Epithelial cell of esophagus (primary cell): ENCODE measurements at regions not wholly inside any gene's neighbourhood (a gene's known extent, or its start where the extent isn't known, plus 50 kb on each side); places are given as distances from the start of the nearest gene placed in this dataset.
"Not testable (repeated sequence)": the region's sequence is repeated elsewhere in the genome, so short reads cannot be mapped to it uniquely, and the experiment has no call there.

Source experiments
- DNase-seq: peaks from one replicate; pipeline ENCODE4 v3.0.0; 2010; ENCODE audit warnings: low read depth
- H3K4me3 ChIP-seq: 2 replicates; pipeline ENCODE4 v1.5.1; 2011; ENCODE audit warnings: mild to moderate bottlenecking, low read length, control low read depth
- TF ChIP-seq, protein P1 (sequence below): IDR thresholded peaks from 2 replicates; pipeline ENCODE4 v1.5.1; 2011; ENCODE audit warnings: low read depth, mild to moderate bottlenecking, low read length, control low read depth, inconsistent platforms; ENCODE audit not compliant: insufficient read depth; ENCODE audit errors: missing control alignments

DNA sequence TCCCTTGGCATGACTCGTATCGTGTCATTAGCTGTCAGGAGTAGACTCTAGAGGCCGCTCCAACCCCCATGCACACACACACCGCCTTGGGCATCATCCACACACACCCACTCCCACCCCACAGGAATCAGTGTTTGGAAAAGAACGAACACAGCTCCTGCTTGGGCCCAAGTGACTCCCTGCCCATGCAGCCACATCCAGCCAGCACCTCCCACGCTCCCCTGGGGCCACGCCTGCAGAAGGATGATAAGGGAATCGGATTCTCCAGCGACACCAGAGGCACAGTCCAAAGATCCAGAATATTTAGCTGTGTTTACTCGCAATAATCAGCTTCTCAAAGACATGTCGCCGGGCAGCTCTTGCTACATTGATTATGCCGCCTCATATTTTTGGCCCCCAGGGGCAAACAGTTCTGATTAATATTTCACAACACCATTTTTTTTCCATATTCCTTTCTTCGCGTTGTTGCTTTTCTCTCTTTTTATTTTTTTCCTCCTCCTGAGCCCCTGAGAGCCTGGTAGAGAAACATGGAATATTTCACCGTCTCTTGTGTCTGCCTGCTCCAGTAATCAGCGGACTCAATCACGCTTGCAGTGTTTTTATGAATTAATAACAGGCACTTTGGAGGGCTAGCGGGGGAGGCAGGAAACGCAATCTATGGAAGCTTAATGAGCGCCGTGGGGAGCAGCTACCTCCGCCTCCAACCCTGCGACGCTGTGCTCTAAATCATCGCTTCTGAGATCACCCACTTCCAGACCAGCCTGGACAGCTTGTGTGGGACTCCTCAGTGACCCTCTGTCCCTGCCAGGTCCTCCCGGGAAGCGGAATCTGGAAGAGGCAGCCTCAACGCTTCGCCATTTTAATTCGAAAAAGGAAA, 221.4 kb downstream of the TLE3 start:
- TF ChIP-seq, protein P1, sequence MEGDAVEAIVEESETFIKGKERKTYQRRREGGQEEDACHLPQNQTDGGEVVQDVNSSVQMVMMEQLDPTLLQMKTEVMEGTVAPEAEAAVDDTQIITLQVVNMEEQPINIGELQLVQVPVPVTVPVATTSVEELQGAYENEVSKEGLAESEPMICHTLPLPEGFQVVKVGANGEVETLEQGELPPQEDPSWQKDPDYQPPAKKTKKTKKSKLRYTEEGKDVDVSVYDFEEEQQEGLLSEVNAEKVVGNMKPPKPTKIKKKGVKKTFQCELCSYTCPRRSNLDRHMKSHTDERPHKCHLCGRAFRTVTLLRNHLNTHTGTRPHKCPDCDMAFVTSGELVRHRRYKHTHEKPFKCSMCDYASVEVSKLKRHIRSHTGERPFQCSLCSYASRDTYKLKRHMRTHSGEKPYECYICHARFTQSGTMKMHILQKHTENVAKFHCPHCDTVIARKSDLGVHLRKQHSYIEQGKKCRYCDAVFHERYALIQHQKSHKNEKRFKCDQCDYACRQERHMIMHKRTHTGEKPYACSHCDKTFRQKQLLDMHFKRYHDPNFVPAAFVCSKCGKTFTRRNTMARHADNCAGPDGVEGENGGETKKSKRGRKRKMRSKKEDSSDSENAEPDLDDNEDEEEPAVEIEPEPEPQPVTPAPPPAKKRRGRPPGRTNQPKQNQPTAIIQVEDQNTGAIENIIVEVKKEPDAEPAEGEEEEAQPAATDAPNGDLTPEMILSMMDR = no peak
- H3K4me3 ChIP-seq = no peak overlapping the region
- DNase-seq = no peak

DNA sequence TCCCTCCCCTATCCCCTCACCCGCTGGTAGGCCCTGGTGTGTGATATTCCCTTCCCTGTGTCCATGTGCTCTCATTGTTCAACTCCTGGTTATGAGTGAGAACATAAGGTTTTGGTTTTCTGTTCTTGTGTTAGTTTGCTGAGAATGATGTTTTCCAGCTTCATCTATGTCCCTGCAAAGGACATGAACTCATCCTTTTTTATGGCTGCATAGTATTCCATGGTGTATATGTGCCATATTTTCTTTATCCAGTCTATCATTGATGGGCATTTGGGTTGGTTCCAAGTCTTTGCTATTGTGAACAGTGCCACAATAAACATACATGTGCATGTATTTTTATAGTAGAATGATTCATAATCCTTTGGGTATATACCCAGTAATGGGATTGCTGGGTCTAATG, 217.8 kb downstream of the TLE3 start:
- not testable (repeated sequence) for DNase-seq, H3K4me3 ChIP-seq

DNA sequence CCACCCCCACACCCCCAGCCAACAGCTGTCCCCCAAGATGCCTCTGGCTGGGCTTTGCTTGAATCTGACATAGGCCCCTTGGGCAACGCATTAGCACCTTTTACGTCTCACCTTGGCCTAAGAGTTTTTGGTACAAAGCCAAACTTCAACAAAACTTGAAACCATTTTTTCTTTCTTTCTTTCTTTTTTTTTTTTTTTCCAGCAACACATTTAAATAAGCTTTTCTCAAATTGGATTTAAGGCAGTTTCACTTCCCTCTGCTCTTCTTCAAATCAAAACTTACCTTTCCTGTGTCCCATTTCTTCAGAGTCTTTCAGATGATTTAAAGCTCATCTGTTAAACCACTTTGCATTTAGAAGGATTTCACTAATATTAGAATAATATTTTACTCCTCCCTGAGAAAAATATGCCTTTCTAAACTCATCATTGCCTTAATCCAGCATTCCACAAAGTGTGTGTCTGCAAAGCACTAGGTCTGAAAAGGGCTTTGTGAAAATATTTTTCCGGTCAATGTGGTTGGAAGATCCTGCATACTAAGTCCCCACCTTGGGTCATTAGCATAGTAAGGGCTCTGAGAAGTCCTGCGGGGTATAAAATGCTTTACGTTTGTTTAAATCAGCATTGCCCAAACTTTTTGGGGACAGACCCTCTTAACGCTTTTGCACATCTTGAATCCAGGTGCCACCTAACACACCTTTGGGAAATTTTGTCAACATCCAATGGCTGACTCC, 217.0 kb downstream of the TLE3 start:
- no peak for DNase-seq
- TF ChIP-seq, protein P1 = no peak

DNA sequence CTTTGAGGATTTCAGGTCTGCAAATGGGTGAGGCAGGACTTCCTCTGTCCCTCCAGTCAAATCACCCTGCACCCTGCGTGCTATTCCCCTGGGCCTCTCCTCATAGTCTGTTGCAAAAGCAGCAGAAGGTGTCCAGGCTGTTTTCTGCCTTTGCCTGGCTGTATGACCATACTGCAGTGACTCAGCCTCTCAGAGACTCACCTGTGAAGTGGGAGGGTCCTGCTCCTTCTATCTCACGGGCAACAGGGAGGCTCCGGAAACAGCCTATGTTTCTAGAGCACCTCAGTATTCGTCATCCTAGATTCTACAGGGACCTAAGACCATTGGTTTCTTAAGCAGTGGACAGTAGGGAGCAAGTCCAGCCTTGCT, 216.4 kb downstream of the TLE3 start:
- DNase-seq = peak; percentile 17
- TF ChIP-seq, protein P1 = no peak

More for the DNA sequence above, 217.0 kb downstream of the TLE3 start:
- no peak overlapping the region for H3K4me3 ChIP-seq

DNA sequence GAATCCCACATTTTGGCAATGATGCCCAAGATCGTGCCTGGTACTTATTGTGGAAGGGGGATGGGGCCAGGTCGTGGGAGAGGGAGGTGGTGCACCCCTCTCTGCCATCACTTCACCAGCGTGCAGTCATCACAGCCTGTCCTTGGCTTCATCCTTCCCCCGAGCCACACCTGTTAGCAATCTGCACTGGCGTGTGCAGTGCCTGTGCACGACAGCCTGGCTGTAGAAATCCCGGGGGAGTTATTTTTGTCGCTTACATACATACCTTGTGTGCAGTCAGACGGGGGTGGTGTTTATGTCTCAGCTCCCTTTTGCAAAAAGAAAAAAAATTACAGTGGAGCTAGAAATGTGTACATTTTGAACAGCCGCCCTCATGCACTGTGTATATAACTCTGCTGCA, 216.0 kb downstream of the TLE3 start:
- DNase-seq = no peak
- H3K4me3 ChIP-seq = no peak overlapping the region
- TF ChIP-seq, protein P1 = no peak

More for the DNA sequence above, 216.4 kb downstream of the TLE3 start:
- no peak overlapping the region for H3K4me3 ChIP-seq

DNA sequence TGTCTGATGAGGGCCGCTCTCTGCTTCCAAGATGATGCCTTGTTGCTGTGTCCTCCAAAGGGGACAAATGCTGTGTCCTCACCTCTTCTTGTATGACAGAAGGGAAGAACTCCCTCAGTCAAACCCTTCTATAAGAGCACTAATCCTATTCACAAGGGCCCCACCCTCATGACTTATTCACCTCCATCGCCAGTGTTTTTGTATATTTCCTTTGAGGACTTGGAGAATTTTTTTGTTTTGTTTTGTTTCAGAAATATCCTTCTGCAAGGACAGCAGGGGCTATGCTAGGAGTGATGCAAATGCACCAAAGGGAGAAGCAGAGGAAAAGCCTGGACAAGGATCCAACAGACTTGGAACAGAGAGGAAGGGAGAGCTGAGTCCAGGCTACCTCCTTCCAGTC, 214.4 kb downstream of the TLE3 start:
- TF ChIP-seq, protein P1 = no peak
- no peak overlapping the region for H3K4me3 ChIP-seq
- no peak for DNase-seq

DNA sequence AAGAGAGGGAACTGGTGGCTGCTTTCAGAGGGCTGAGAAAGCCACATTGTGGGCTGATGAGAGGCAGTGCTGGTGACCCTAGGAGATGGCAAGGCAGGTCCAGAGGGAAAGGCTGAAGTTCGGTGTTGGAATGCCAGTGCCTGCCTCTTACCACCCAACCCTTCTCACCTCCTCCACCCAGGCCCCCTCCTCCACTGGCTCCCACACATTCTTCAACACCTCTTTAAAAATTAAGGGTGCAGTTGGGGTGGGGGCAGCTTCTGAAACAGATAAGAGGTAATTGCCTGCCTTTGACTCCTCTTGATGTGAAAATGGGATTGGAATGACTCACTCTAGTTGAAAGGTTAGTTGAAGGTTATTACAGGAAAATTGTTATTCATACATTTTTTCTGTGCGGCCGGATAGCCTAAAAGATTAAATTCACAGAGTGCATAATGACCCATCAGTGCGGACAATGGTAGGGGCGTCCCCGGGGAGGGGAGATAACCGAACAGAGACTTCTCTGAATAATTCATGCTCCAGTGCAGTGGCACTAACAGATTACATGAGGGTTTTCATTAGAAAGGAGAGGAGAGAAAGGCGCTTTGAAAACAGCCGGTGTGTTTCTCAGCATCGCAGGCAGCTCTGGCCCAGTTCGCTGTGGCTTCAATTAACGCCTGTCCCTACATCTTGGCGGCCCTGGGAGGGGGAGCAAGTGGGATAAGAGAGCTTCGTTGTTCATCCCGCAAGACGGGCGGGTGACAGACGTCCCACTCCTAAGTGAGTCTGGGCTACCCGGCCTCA, 212.4 kb downstream of the TLE3 start:
- no peak for DNase-seq
- TF ChIP-seq, protein P1 = no peak
- no peak overlapping the region for H3K4me3 ChIP-seq
